ENCODE measurements at regions not wholly inside any gene's neighbourhood (a gene's known extent, or its start where the extent isn't known, plus 50 kb on each side); places are given as distances from the start of the nearest gene placed in this dataset.

DNA sequence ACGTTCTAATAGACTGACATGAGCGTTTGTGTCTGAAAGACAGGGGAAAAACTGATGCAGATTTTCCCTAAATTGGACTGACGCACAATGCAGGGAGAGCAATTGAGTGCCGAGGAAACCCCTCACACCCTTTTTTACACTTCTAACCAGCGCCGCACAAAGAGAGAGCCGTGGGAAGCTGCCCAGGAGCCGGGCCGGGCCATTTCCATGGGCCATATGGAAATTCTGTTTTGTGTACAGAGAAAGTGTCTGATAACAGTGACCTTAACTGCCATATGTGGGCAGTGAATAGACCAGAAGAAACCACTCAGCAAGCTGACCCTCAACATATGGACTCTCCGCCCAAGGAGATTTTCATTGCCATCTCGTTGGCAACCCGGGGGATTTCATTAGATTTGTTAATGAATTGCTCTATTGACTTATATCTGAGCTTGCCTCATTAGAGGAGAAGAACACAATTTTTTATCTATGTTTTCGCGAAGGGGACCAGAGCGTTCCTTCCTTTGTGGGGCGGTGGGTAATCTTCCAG, 225.9 kb upstream of the IRX3 start:
- no peak for DNase-seq (ENCODE audit: low spot score)

DNA sequence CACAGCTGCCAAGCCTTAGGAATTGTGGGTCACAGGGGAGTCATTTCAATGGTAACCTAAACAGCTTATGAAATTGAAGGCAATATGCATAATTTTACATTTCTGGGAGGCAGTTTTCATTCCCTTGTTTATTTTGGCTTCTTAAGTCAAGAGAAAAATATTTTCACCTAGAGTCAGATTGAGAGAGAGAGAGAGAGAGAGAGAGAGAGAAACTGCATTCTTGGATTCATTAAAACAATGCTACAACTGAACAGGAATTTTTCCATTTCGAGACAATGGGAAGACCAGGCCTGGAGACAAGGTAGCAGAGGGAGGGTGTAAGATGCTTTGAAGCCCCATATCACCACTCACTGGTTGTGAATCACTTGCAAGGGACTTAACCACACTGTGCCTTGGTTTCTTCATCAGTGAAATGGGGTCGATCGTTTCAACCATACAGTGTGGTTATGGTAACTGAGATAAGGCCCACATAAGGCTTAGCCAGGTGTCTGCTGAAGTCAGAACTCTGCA, 224.7 kb upstream of the IRX3 start:
- DNase-seq (ENCODE audit: low spot score), result no peak

DNA sequence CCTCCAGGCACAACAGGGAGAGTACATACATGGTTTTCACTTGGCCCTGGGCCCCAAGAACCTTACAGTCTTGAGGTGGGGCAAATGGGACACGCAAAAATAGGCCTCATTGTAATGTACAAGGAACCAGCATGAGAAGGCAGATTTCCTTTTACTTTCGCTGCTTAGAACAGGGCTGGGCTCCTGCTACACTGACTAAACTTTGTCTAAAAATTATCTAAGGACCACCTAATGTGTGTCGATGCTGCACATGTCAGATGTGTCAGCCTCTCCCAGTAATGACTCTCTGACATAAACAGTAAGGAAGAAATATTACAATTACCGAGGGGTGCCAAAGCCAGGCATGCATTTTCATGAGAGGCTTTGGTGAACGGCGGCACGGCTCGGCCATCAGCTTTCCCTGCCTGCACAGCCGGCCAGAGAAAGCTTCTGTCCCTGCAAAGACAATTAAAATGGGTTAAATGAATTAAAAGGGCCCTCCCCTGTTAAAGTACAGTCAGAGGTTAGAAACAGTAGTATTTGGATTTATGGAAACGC, 224.2 kb upstream of the IRX3 start:
- no peak for DNase-seq (ENCODE audit: low spot score)

DNA sequence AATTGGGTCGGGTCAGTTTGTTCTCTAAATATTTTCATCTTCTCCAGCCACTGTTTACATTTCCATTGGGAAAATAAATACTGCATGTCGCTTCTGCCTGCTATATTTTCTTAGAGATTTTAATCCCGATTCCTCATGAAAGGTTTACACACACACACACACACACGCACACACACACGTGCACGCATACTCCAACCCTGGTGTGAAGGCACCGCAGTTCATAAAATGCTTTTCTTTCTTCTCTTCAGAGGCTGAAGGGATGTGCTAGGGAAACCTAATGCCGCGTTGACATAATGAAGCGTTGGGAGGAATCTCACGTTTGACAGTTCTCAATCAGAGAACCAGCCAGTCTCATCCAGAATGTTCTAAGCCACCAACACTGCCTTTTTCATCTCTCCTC, 222.9 kb upstream of the IRX3 start:
- no peak for DNase-seq (ENCODE audit: low spot score)

DNA sequence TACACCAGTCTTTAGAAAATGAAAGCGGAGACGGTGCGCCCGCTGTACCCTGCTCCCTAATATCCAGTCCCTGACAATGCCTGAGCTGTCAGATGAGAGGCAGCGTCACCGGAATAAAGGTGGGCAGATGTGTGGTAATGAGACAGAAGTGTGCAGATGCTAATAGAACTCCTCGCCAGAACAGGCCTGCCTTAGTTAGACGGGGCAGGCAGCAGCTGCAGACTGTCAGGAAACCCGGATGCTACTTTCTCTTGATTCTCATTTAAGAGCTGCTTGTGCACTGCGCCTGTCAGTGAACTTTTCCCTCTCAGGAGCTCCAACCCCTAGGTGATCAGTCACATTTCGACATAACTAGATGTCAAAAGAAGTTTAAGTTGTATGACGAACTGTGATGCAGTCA, 221.8 kb upstream of the IRX3 start:
- DNase-seq (ENCODE audit: low spot score), result no peak

DNA sequence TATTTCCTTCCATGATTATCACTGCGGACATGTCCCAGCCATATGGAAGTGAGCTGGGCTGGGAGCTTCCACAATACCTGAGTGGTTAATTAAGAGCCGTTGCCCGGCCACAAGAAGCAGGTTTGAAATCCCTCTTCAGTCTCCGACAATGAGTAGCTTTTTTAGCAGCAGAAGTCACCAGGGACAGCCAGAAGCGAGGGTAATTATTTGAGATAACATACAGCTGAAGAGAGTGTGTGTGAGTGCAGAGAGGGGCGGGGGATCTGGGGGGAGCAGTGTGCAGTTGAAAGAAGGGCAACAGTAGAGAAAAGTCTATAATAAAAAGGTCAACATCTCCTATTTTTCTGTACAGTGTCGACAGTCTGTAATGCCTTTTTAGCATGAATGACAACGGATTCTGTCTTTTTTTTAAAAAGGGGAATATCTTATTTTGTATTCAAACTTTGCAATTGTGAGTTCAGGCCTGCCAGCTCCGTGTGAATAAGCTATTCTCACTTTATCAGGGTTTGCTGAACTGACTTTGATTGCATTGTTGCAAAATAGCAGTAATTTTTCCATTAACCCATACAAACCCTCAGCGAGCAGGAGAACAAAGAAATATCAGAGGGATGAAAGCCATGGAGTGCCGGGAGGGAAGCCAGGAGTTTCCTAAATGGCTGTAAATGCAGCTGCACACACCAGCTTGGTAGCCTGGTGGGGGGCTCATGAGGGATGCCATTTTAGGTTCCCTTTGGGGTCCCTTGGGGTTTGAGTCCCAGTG, 220.3 kb upstream of the IRX3 start:
- no peak for DNase-seq (ENCODE audit: low spot score)

DNA sequence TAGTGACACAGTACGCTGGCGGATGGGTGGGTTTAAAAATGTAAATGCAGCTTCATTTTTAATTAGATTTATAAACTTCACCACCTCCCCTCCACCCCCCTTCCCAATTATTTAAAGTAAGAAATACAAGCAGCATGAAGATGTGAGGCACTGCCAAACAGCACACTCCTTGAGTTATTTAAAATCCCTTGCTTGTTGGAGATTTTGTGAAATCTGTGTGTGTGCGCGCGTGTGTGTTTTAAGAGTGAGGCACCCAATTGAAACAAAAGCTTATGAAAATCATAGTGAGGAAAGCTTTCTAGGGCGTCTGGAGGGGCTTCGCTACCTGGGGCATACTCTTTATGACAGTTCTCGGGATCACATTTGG, 219.6 kb upstream of the IRX3 start:
- DNase-seq (ENCODE audit: low spot score), result no peak

DNA sequence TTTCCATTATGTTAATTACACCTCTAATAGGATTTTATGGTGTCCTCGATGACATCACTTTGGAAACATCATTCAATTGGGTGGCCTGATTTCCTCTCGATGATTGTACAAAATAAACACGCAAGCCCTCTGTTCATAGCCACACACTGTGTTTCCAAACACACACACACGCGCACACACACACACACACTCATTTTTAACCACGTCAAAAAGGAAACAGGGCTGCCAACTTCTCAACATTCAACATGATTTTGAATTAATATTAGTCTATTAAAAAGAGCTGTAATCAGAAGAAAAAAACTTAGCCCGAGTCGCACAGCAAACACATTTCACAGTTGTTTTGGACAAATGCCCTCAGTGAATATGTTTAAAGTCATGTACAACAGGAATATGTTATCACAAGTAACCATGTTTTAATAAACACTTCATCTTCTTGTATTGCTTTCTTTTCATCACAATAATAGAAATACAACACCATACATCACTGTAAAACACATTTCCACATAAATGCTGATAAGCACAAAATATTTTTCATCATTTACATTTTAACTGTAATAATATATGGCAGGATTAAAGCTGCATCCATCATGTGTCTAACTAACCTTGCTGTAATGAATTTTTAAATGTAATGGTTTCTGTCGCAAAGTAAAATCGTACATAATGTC, 219.1 kb upstream of the IRX3 start:
- DNase-seq (ENCODE audit: low spot score), result no peak

DNA sequence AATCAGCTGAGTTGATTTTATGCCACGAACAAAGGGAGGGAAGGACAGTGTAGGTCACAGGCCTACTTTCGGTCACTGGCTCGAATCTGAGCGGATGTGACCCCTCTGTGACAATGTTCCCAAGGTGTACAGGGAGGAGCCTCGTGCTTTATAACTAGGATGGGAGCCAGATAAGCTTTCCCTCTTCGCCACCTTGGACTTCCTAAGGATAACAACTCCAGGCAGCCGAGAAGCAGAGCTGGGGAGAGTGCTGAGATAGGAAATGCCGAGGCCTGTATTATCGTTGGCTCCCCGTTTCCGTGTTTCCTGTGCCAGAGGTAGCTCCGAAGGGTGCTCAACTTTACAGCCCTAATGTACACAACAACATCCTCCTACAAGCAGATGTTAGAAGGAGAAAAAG, 217.8 kb upstream of the IRX3 start:
- DNase-seq (ENCODE audit: low spot score), result no peak

DNA sequence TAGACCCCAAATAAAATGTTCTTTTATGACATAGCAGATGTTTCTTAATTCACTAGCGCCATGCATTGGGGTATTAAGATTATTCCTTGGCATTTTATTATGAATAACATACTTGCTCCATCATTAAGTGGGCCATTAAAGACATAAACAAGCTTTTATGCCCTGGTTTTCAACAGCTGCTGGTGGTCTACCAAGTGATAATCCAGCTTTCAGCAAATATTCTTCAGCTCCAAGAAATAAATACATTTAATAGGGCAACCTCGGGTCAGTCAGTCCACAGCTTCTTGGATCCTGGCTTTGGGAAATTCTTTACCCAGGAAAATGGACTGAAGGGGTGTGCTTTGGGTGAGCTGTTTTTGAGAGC, 217.3 kb upstream of the IRX3 start:
- no peak for DNase-seq (ENCODE audit: low spot score)

DNA sequence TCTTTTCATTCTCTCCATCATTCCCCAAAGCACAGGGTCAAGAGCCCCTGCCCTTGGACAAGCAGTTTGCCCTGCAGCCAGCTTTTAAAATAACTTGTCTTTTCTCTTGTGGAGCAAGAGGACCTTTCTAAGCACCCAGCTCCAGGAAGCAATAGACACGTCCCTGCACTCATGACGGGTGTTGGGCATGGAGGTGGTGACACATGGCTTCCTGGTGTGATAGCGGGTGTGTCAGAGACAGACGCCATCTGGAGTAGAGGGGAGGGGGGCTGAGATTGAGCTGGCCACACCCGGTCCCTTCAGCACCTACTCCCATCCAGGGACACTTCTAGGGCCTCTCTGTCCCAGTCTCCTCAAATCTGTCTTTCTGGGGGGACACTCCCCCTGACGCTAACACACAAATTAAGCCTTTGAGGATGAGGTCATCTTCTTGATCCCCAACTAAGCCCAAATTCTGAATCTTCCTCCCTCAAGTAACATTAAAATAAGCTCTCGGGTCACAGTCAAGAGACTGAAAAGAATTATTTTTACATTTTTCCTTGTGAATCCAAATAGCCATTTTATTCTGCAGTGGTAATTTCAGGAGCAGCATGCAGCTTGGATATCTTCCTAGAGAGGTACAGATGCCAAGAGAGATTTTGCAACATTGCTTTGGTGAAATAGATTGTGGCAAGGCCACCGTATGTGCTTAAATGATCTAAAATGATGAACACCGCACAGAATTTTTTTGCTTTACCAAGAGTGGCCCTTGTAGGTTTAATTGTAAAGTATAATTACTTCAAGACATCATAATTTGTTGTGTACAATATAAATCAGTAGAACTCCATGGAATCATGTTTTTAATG, 216.6 kb upstream of the IRX3 start:
- no peak for DNase-seq (ENCODE audit: low spot score)

DNA sequence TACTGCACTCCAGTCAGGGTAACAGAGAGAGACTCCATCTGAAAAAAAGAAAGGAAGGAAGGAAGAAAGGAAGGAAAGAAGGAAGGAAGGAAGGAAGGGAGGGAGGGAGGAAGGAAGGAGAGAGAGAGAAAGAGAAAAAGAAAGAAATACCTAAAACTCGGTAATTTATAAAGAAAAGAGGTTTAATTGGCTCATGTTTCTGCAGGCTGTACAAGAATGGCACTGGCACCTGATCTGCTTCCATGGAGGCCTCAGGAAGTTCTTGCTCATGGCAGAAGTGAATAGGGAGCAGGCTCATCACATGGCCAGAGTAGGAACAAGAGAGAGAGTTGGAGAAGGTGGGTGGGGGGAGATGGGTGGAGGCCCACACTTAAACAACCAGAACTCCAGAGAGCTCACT, 215.2 kb upstream of the IRX3 start:
- no peak for DNase-seq (ENCODE audit: low spot score)

DNA sequence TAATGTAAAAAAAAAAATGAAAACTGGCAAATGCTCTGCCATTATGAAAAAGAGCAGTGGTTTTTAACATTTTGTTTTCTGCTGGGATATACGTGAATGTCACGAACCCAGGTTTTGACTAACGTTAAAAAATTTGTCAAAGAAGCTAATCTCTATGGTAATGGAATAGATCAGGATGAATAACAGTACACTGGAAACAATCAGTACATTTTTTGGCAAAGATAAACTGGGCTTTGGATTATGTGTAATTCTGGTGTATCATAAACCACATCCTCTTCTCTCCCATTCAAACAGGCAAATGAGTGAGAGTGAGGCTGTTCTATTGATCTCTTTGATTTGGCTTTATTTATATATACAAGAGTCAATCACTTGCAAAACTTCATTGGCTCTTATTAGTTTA, 207.0 kb upstream of the IRX3 start:
- DNase-seq (ENCODE audit: low spot score), result no peak

DNA sequence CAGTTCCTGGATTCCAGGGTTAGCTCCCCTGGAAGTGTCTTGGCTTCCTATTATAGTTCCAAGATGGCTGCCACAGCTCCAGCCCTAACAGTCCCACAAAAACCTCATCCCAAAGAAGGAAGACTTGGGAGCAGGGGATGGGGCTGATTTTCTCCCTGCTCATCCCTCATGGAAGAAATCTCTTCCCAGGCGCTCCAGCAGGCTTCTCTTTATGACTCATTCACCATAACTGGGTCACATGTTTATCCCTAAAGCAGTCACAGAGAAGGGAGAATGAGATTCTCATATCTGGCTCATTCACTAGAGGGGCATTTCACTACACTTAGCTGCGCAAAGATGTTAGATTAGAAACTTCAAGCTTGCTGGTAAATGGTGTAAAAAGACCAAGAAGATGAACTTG, 206.5 kb upstream of the IRX3 start:
- no peak for DNase-seq (ENCODE audit: low spot score)

DNA sequence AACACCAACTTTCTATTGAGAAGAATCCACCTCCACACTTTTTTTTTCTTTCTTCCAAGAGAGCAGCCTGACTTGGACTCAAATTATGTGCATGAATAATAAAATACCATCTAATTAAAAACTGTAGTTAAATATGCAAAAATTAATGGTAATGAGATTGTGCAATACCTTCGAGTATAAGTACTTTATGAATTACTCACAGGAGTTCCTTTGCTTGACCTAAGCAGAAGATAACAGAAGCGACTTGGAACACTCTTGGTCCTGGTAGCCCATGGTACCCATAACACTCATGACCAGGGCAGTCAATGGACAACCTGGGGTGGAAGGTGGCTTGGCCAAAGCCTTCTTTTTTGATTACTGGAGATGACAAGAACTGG, 203.5 kb upstream of the IRX3 start:
- DNase-seq (ENCODE audit: low spot score), result no peak

DNA sequence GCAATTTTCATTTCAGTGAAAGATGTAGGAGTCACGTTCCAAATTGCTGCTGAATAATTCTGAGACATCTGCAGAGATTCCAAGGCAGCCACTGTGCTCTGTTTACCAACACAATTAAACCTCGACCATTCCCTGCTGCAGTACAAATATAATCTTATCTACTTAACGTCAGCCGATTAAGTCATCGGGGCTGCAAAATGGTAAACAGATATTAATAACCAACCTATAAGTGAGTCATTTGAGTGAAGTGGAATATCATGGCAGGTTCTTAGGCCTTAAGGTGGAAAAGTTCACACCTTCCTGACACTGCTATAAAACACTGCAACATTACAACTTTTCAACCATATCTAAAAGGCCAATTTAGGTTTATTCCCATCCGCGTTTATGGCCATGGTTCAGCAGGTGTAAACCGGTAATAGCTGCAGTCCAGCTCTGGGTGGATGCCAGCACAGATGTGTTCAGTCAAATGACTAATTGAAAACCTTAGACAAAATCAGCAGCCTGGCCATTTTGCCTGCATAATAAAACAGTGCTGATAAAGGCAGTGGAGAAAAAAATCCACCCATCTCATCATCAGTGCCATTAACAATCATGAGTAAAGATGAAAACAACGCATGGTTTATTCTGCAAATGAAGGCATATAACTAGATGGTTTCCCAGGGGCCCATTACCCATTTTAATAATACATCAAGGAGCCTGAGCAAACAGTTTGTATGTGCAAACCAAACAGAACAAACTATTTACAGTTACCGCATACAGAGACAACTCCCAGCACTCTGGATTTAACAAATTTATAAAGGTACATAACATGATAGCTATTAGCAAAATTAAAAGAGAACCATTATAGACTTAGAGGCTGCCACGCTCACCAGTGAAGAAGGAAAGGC, 202.9 kb upstream of the IRX3 start:
- DNase-seq (ENCODE audit: low spot score), result no peak

DNA sequence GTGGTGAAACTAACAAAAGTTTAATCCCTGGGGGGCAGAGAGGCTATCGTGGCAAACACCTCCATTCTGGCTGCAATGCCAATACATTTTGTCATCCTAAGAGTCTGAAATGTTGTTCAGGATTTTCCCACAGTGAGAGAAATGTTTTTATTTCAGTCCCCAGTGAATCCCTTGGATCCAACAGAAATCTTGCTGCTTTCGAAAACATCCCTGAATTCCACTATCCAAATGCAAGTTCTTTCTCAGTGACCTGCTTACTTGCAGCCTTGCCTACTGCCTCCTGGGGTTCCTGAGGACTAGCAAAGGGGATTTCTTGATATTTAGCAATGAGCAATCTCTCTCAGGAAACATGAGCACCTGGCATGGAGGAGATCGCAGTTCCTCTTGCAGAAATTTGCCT, 202.1 kb upstream of the IRX3 start:
- DNase-seq (ENCODE audit: low spot score), result no peak

DNA sequence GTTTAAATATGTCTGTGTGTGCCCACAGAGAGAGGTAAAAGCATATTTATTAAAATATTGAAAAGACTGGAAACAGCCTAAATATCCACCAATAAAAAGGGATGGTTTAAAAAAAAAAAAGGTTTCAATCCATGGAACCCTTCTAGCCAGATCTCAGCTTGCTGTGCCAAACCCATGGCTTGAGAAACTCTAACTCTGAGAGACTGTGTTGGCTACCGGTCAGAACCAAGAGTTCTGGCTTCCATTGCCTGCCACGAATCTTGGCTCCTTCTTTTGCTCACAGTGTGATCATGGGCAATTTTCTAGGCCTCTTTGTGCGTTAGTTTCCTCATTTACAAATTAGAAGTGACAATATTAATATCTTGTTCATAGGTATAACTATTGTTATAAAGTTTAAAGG, 201.3 kb upstream of the IRX3 start:
- no peak for DNase-seq (ENCODE audit: low spot score)

DNA sequence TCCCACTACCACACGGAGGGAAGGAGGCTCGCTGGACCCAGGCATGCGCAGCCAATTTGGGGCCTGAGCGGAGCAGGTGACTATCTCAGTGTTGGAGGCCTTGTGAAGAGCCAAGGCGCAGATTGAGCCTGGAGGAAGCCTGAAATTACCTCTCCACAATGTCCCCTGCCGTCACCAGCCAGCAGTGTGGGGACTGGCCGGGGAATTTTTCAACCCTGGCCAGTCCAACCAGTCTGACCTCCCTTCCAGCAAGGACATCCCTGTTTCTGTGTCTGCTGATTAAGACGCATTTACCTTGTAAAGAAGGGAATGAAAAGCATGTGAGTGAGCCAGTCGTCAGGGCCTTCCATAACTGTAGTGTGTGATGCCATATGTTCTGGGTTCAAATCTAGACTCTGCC, 198.1 kb upstream of the IRX3 start:
- DNase-seq (ENCODE audit: low spot score), result no peak

DNA sequence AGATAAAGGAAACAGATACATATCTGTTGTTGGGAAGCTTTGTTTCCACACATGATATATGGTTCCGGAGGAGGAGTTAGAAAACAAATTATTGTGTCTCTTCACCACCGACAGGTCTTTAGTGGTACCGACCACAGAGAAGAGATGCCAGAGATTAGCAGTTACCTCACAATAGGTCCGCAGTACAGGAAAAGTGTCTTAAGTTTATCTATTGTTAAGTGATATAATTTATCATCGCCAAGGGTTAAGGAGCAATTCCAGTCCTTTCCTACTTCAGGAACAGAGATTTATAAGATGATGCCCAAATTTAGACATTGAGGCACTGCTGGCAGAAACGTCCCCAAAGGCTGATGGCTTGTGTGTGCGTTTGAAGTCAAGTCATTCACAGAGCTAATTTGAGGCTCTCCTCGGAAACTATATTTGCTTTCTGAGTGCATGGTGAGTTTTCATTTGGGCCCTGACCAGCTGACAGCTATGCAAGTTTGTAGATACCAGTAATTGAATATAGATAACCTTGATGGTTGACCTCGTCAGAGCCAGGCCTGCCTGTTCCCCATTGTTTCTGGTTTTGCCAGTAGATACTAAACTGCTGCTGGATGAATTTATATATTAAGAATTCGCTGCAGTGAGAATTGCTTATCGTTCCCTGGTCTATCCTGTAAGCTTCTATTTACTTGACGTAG, 196.4 kb upstream of the IRX3 start:
- no peak for DNase-seq (ENCODE audit: low spot score)

DNA sequence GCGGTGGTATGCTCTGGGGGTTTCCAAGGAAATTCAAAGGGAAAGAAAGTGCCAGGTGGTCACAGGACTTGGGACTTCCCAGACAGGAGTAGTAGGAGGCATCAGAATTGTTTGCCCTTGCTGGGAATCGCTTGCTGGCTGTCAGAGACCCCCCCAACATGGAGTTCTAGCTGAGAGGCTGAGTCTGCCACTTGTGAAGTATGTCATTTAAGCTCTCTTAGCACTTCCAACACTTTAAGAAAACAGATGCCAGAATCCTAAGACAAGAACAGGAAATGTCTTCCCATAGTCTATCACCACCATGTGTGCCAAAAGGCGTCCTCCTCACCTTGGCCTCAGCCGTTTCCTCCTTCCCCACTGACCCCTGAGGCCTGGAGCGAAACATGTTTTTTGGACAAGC, 193.8 kb upstream of the IRX3 start:
- no peak for DNase-seq (ENCODE audit: low spot score)
